Activated CD4-positive, alpha-beta T cell treated with anti-CD3 and anti-CD28 coated beads for 36 hours (primary cell): ENCODE measurements at regions not wholly inside any gene's neighbourhood (a gene's known extent, or its start where the extent isn't known, plus 50 kb on each side); places are given as distances from the start of the nearest gene placed in this dataset.

Experiments
- ATAC-seq: fragments of 200-7000 bp; cut with Tn5 transposase; one replicate; pipeline ENCODE4 v1.10.0; 2021; ENCODE audit warnings: mild to moderate bottlenecking, moderate library complexity
- CTCF ChIA-PET: fragments of 350-600 bp; sonication (Branson Sonifier 250); formaldehyde crosslinking; loops from one replicate; lab custom pipeline; 2021; ENCODE audit warnings: antibody characterized with exemption; lab: Charles Lee
- POLR2A ChIA-PET: fragments of 350-600 bp; sonication (Branson Sonifier 250); formaldehyde crosslinking; loops from one replicate; lab custom pipeline; 2021; ENCODE audit warnings: antibody characterized with exemption, inconsistent platforms; lab: Charles Lee
- DNase-seq: peaks from one replicate; pipeline ENCODE4 v3.0.0-alpha.2; 2020
- H3K27ac Mint-ChIP-seq: one replicate; pipeline ENCODE4 v1.8.0; 2021; ENCODE audit warnings: mixed read lengths
- H3K27me3 Mint-ChIP-seq: one replicate; pipeline ENCODE4 v1.8.0; 2021; ENCODE audit warnings: mixed read lengths
- H3K36me3 Mint-ChIP-seq: one replicate; pipeline ENCODE4 v1.8.0; 2021; ENCODE audit warnings: low read depth, mixed read lengths
- H3K4me1 Mint-ChIP-seq: one replicate; pipeline ENCODE4 v1.8.0; 2021; ENCODE audit warnings: mixed read lengths
- H3K4me3 Mint-ChIP-seq: one replicate; pipeline ENCODE4 v1.8.0; 2021; ENCODE audit warnings: mild to moderate bottlenecking, moderate library complexity, mixed read lengths
- H3K9me3 Mint-ChIP-seq: one replicate; pipeline ENCODE4 v1.8.0; 2021; ENCODE audit warnings: low read depth, mixed read lengths
- intact Hi-C, 2 experiments: fragments of 100-400 bp; cut with DNase I in 1 of 2; cut with micrococcal nuclease in 1 of 2; formaldehyde crosslinking; loops; one replicate each; pipeline versions ENCODE4 v1.14.2 to v1.15.1; 2022 to 2024; cut with DNase I, micrococcal nuclease

GRCh38 chr15:63434576-63435186, 53.0 kb upstream of the CA12 start:
- Mint-ChIP-seq H3K27me3 (no peaks in the 10 kb centered on the region), H3K36me3 (no peaks in the 10 kb centered on the region), H3K27ac (no peak overlapping the region), H3K9me3 (no peaks in the 10 kb centered on the region), H3K4me1 (peaks cover 25% of the 10 kb centered on the region), H3K4me3 (no peak overlapping the region)
- ATAC-seq (no peak), DNase-seq (no peak)
- ChIA-PET POLR2A (no interaction called here), CTCF (interaction anchor here (0.8 to 0.9 kb wide), 2 partner anchors 32 to 155 kb away, joined by 3 to 4 read pairs; no protein-coding TSS in a partner anchor)
- intact Hi-C loops = no loop called here

- ChIA-PET CTCF (interaction anchor here (0.6 to 1.2 kb wide), 4 partner anchors 20 to 161 kb away, joined by 3 to 4 read pairs (median 3); no protein-coding TSS in a partner anchor), POLR2A (interaction anchor here (0.7 kb wide), 1 partner anchor 11 kb away, joined by 3 read pairs; no protein-coding TSS in a partner anchor)
- Mint-ChIP-seq H3K4me3 (no peak overlapping the region), H3K27ac (no peak overlapping the region), H3K36me3 (no peaks in the 10 kb centered on the region), H3K27me3 (no peaks in the 10 kb centered on the region), H3K4me1 (peaks cover 31% of the 10 kb centered on the region), H3K9me3 (no peaks in the 10 kb centered on the region)
- DNase-seq (no peak), ATAC-seq (no peak)
- intact Hi-C loops = no loop called here
These were observed 53.7 kb upstream of the CA12 start for GRCh38 chr15:63435204-63435820.

- ChIA-PET CTCF (interaction anchor here (0.7 to 1.4 kb wide), 5 partner anchors 15 to 148 kb away, joined by 3 to 6 read pairs (median 3); no protein-coding TSS in a partner anchor), POLR2A (interaction anchor here (0.7 kb wide), 1 partner anchor 10 kb away, joined by 3 read pairs; no protein-coding TSS in a partner anchor)
- Mint-ChIP-seq H3K36me3 (no peaks in the 10 kb centered on the region), H3K27me3 (no peaks in the 10 kb centered on the region), H3K27ac (peak overlapping the region; percentile 80), H3K4me3 (no peak overlapping the region), H3K4me1 (peaks cover 42% of the 10 kb centered on the region), H3K9me3 (no peaks in the 10 kb centered on the region)
- ATAC-seq (no peak), DNase-seq (no peak)
- intact Hi-C loops = no loop called here
These were observed 54.7 kb upstream of the CA12 start for GRCh38 chr15:63436341-63436740.

GRCh38 chr15:63436872-63437375, 55.3 kb upstream of the CA12 start:
- H3K27ac Mint-ChIP-seq = peak overlapping the region; percentile 80
- ChIA-PET CTCF (interaction anchor here (0.6 to 1.5 kb wide), 9 partner anchors 12 to 393 kb away, joined by 3 to 6 read pairs (median 3); no protein-coding TSS in a partner anchor), POLR2A (interaction anchor here (0.6 kb wide), 2 partner anchors 10 to 66 kb away, joined by 3 to 4 read pairs; no protein-coding TSS in a partner anchor)
- H3K4me1 Mint-ChIP-seq = peaks cover 47% of the 10 kb centered on the region
- ATAC-seq (peak; percentile 91), DNase-seq (peak; percentile 90)
- H3K36me3 Mint-ChIP-seq = no peaks in the 10 kb centered on the region
- intact Hi-C loops = no loop called here
- no peak overlapping the region for H3K4me3 Mint-ChIP-seq
- no peaks in the 10 kb centered on the region for H3K9me3 Mint-ChIP-seq
- no peaks in the 10 kb centered on the region for H3K27me3 Mint-ChIP-seq

GRCh38 chr15:63439536-63440264, 58.1 kb upstream of the CA12 start:
- Mint-ChIP-seq H3K4me3 (no peak overlapping the region), H3K4me1 (peaks cover 50% of the 10 kb centered on the region), H3K27me3 (no peaks in the 10 kb centered on the region), H3K36me3 (no peaks in the 10 kb centered on the region), H3K9me3 (no peaks in the 10 kb centered on the region), H3K27ac (peak overlapping the region; percentile 29)
- intact Hi-C loops = no loop called here
- ATAC-seq = peak; percentile 39
- DNase-seq = peak; percentile 53
- ChIA-PET CTCF (interaction anchor here (0.6 to 3.6 kb wide), 7 partner anchors 14 to 160 kb away, joined by 3 to 9 read pairs (median 4); no protein-coding TSS in a partner anchor), POLR2A (interaction anchor here (0.6 kb wide), 1 partner anchor 175 kb away, joined by 3 read pairs; no protein-coding TSS in a partner anchor)

- peaks cover 50% of the 10 kb centered on the region for H3K4me1 Mint-ChIP-seq
- POLR2A ChIA-PET = no interaction called here
- H3K9me3 Mint-ChIP-seq = no peaks in the 10 kb centered on the region
- no peak for DNase-seq
- CTCF ChIA-PET = interaction anchor here (0.6 to 3.6 kb wide), 6 partner anchors 24 to 159 kb away, joined by 3 to 9 read pairs (median 4); no protein-coding TSS in a partner anchor
- H3K36me3 Mint-ChIP-seq = no peaks in the 10 kb centered on the region
- H3K4me3 Mint-ChIP-seq = no peak overlapping the region
- intact Hi-C loops = no loop called here
- no peaks in the 10 kb centered on the region for H3K27me3 Mint-ChIP-seq
- ATAC-seq = no peak
- H3K27ac Mint-ChIP-seq = peak overlapping the region; percentile 0
These were observed 58.6 kb upstream of the CA12 start for GRCh38 chr15:63440265-63440648.

- ATAC-seq (no peak), DNase-seq (no peak)
- no peaks in the 10 kb centered on the region for H3K9me3 Mint-ChIP-seq
- H3K36me3 Mint-ChIP-seq = no peaks in the 10 kb centered on the region
- no peaks in the 10 kb centered on the region for H3K27me3 Mint-ChIP-seq
- H3K27ac Mint-ChIP-seq = peak overlapping the region; percentile 0
- CTCF ChIA-PET = interaction anchor here (1.1 to 3.6 kb wide), 2 partner anchors 26 to 46 kb away, joined by 3 to 9 read pairs; no protein-coding TSS in a partner anchor
- H3K4me1 Mint-ChIP-seq = peaks cover 50% of the 10 kb centered on the region
- intact Hi-C loops = no loop called here
- no peak overlapping the region for H3K4me3 Mint-ChIP-seq
- POLR2A ChIA-PET = interaction anchor here (1.1 kb wide), 1 partner anchor 19 kb away, joined by 3 read pairs; no protein-coding TSS in a partner anchor
These were observed 59.1 kb upstream of the CA12 start for GRCh38 chr15:63440756-63441155.

- no peak overlapping the region for H3K4me3 Mint-ChIP-seq
- no peaks in the 10 kb centered on the region for H3K9me3 Mint-ChIP-seq
- CTCF ChIA-PET = interaction anchor here (0.6 to 3.6 kb wide), 2 partner anchors 10 to 25 kb away, joined by 5 to 9 read pairs; no protein-coding TSS in a partner anchor
- POLR2A ChIA-PET = interaction anchor here (1.1 kb wide), 1 partner anchor 18 kb away, joined by 3 read pairs; no protein-coding TSS in a partner anchor
- intact Hi-C loops = no loop called here
- no peak overlapping the region for H3K27ac Mint-ChIP-seq
- peaks cover 50% of the 10 kb centered on the region for H3K4me1 Mint-ChIP-seq
- H3K36me3 Mint-ChIP-seq = no peaks in the 10 kb centered on the region
- H3K27me3 Mint-ChIP-seq = no peaks in the 10 kb centered on the region
- ATAC-seq (no peak), DNase-seq (no peak)
These were observed 59.6 kb upstream of the CA12 start for GRCh38 chr15:63441266-63441665.

GRCh38 chr15:63442080-63442479, 60.4 kb upstream of the CA12 start:
- H3K27me3 Mint-ChIP-seq = no peaks in the 10 kb centered on the region
- no peaks in the 10 kb centered on the region for H3K36me3 Mint-ChIP-seq
- intact Hi-C loops = no loop called here
- no peak overlapping the region for H3K4me3 Mint-ChIP-seq
- H3K27ac Mint-ChIP-seq = no peak overlapping the region
- DNase-seq = no peak
- ATAC-seq = no peak
- CTCF ChIA-PET = interaction anchor here (0.6 to 3.6 kb wide), 6 partner anchors 12 to 41 kb away, joined by 3 to 9 read pairs (median 4); no protein-coding TSS in a partner anchor
- peaks cover 45% of the 10 kb centered on the region for H3K4me1 Mint-ChIP-seq
- no peaks in the 10 kb centered on the region for H3K9me3 Mint-ChIP-seq
- POLR2A ChIA-PET = interaction anchor here (0.7 kb wide), 1 partner anchor 619 kb away, joined by 3 read pairs; no protein-coding TSS in a partner anchor

- no peak for DNase-seq
- no peak for ATAC-seq
- H3K9me3 Mint-ChIP-seq = no peaks in the 10 kb centered on the region
- intact Hi-C loops = no loop called here
- peaks cover 39% of the 10 kb centered on the region for H3K4me1 Mint-ChIP-seq
- ChIA-PET POLR2A (no interaction called here), CTCF (interaction anchor here (1.3 kb wide), 1 partner anchor 73 kb away, joined by 5 read pairs; no protein-coding TSS in a partner anchor)
- no peak overlapping the region for H3K27ac Mint-ChIP-seq
- no peaks in the 10 kb centered on the region for H3K27me3 Mint-ChIP-seq
- H3K36me3 Mint-ChIP-seq = no peaks in the 10 kb centered on the region
- no peak overlapping the region for H3K4me3 Mint-ChIP-seq
These were observed 59.8 kb upstream of the USP3 start for GRCh38 chr15:63444611-63445010.
